GM12878 (cell line): ENCODE measurements at regions not wholly inside any gene's neighbourhood (a gene's known extent, or its start where the extent isn't known, plus 50 kb on each side); places are given as distances from the start of the nearest gene placed in this dataset.

Source experiments
- EED ChIP-seq: sonication (generic); IDR thresholded peaks from 2 replicates; pipeline ENCODE4 v1.6.1; 2016; ENCODE audit warnings: antibody characterized with exemption, low read depth
- MXI1 ChIP-seq: fragments of 150-350 bp; IDR thresholded peaks from 2 replicates; pipeline ENCODE4 v1.6.1; 2011; ENCODE audit warnings: low read depth, mild to moderate bottlenecking, inconsistent platforms, low read length, improper control_type of control experiment
- TF ChIP-seq, protein P1 (sequence below): IDR thresholded peaks from 2 replicates; pipeline ENCODE4 v1.6.1; 2012; ENCODE audit warnings: improper control_type of control experiment, low read depth, low read length; ENCODE audit not compliant: insufficient replicate concordance

DNA sequence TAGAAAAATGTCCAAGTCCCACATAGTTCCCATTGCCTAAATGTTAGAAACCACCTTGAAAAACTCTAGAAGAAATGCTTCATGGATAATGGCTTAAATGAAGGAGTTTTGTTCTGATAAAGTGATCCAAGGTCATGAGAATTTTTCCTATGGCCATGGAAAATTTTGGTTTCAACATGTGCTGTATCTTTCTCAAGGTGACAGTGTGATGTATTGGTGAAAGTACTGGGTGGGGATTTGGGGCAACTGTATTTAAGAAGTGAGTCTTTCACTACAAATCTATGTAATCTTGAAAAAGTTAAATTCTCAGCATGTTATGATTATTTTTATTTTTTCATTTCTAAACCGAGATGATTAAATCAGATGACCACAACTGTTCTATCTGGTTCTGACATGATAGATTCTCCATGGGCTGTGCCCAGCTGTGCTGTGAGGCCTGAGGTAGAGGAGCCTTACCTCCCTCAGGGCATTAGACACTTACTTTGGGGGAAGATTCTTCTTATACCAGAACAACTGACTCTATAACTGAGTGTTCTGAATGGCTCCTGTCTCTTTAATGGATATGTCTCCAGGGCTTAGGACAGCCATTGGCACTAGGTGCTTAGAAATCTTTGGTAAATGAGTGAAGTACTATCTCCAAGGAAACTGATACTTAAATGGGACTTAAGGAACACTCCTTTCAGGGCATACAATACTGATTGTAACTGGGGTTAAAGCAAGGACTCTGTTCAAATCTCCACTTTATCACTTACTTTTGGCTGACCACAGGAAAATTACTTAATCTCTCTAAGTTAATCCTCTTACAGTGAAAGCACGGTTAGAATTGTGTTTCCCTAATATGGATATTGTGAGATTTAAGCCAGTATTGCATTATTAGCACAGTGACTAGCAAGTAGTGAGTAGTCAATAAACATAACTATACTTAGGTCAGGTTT, 397.4 kb upstream of the MEF2C start (continued):
- TF ChIP-seq, protein P1, sequence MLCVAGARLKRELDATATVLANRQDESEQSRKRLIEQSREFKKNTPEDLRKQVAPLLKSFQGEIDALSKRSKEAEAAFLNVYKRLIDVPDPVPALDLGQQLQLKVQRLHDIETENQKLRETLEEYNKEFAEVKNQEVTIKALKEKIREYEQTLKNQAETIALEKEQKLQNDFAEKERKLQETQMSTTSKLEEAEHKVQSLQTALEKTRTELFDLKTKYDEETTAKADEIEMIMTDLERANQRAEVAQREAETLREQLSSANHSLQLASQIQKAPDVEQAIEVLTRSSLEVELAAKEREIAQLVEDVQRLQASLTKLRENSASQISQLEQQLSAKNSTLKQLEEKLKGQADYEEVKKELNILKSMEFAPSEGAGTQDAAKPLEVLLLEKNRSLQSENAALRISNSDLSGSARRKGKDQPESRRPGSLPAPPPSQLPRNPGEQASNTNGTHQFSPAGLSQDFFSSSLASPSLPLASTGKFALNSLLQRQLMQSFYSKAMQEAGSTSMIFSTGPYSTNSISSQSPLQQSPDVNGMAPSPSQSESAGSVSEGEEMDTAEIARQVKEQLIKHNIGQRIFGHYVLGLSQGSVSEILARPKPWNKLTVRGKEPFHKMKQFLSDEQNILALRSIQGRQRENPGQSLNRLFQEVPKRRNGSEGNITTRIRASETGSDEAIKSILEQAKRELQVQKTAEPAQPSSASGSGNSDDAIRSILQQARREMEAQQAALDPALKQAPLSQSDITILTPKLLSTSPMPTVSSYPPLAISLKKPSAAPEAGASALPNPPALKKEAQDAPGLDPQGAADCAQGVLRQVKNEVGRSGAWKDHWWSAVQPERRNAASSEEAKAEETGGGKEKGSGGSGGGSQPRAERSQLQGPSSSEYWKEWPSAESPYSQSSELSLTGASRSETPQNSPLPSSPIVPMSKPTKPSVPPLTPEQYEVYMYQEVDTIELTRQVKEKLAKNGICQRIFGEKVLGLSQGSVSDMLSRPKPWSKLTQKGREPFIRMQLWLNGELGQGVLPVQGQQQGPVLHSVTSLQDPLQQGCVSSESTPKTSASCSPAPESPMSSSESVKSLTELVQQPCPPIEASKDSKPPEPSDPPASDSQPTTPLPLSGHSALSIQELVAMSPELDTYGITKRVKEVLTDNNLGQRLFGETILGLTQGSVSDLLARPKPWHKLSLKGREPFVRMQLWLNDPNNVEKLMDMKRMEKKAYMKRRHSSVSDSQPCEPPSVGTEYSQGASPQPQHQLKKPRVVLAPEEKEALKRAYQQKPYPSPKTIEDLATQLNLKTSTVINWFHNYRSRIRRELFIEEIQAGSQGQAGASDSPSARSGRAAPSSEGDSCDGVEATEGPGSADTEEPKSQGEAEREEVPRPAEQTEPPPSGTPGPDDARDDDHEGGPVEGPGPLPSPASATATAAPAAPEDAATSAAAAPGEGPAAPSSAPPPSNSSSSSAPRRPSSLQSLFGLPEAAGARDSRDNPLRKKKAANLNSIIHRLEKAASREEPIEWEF = no peak
- TF ChIP-seq EED (peak; percentile 57; the same call in 1 of the 2 replicates), MXI1 (no peak)
